ENCODE measurements at regions not wholly inside any gene's neighbourhood (a gene's known extent, or its start where the extent isn't known, plus 50 kb on each side); places are given as distances from the start of the nearest gene placed in this dataset.

DNA sequence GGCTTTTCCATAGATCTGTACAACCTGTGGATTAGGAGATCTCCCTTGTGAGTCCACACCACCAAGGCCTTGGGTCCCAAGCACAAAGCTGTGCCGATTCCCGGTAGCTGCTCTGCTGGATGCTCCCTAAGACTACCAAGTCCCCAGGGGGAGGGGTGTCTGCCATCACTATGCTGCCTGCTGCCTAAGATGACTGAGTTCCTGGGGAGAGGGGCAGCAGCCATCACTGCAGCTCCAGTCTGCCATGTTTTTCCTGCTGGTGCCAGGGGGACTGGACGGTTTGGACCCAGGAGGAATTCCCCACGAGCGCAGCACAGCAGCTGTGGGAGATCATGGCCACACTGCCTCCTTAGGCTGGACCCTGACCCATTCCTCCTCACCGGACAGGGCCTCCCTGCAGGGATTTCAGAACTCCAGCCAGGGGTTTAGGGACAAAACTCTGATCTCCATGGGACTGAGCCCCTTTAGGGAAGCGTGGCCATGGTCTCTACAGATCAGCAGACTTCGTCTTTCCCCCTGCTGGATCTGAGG is 1049.8 kb downstream of the SORCS1 start:
- no peak overlapping the region for H2BK5ac ChIP-seq (ENCODE audit: low read depth, low read length, poor library complexity)
- no peak overlapping the region for H2AK5ac ChIP-seq (ENCODE audit: low read length)
- no peak overlapping the region for H3K4me2 ChIP-seq (ENCODE audit: low read length)

DNA sequence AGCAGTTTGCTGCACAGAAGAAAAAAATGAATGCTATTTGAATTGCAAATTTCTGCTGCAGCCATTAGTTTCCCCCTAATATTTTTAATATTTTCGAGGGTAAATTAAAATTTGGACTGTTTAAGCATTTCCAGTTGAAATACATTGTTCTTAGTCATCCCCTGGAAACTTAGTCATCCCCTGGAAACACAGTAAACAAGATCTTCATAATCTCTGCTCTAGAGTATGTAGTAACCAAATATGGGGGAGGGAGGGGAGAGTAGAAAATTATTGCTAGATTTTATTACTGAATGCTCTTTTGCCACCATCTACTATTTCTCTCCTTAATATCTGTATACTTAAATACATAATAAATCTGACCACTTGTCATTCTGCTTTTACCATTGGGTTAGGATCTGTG is 1053.3 kb downstream of the SORCS1 start:
- Histone ChIP-seq H3K9me3 (ENCODE audit: insufficient read depth, low read depth, low read length) (no peaks in the 10 kb centered on the region), H3K79me1 (ENCODE audit: low read length) (no peaks in the 10 kb centered on the region), H4K8ac (ENCODE audit: low read depth, low read length) (no peak overlapping the region), H3K9ac (ENCODE audit: low read length) (no peak overlapping the region), H2AFZ (ENCODE audit: insufficient read depth, low read length, poor library complexity) (no peak overlapping the region), H3K27me3 (ENCODE audit: insufficient read depth, low read length) (no peaks in the 10 kb centered on the region), H3K4me3 (ENCODE audit: low read depth, low read length) (no peak overlapping the region), H2AK5ac (ENCODE audit: low read length) (no peak overlapping the region), H3K79me2 (ENCODE audit: control insufficient read depth, insufficient read depth, low read length, poor library complexity) (no peaks in the 10 kb centered on the region), H3K4me1 (ENCODE audit: control insufficient read depth in 1 of 2, insufficient read depth in 2 of 2, low read length in 2 of 2) (no peaks in the 10 kb centered on the region), H3K36me3 (ENCODE audit: control insufficient read depth in 1 of 2, insufficient read depth in 2 of 2, low read length in 2 of 2) (no peaks in the 10 kb centered on the region), H2BK120ac (ENCODE audit: insufficient read depth, low read length, poor library complexity) (no peak overlapping the region), H3K27ac (ENCODE audit: low read depth, low read length) (no peak overlapping the region), H4K12ac (ENCODE audit: low read depth, low read length) (no peak overlapping the region), H3K14ac (ENCODE audit: low read length) (no peak overlapping the region), H3K4ac (ENCODE audit: low read depth, low read length) (no peak overlapping the region), H2BK5ac (ENCODE audit: low read depth, low read length, poor library complexity) (no peak overlapping the region), H3K4me2 (ENCODE audit: low read length) (no peak overlapping the region), H4K91ac (ENCODE audit: low read depth, low read length) (no peak overlapping the region), H2BK12ac (ENCODE audit: low read length) (no peak overlapping the region), H3K18ac (ENCODE audit: low read length) (no peak overlapping the region), H3K23ac (ENCODE audit: low read length) (no peak overlapping the region)
- peak in 1 of 2 donors; percentile 7 for DNase-seq
- no CpG with 5 or more reads among the region's 1 CpG for WGBS (ENCODE audit: extremely low coverage, insufficient coverage, insufficient read length)

More for the DNA sequence above, 1049.8 kb downstream of the SORCS1 start:
- Histone ChIP-seq H3K36me3 (ENCODE audit: control insufficient read depth in 1 of 2, insufficient read depth in 2 of 2, low read length in 2 of 2) (no peaks in the 10 kb centered on the region), H2AFZ (ENCODE audit: insufficient read depth, low read length, poor library complexity) (no peak overlapping the region), H3K9ac (ENCODE audit: low read length) (no peak overlapping the region), H4K12ac (ENCODE audit: low read depth, low read length) (no peak overlapping the region), H3K4me1 (ENCODE audit: control insufficient read depth in 1 of 2, insufficient read depth in 2 of 2, low read length in 2 of 2) (no peaks in the 10 kb centered on the region), H3K23ac (ENCODE audit: low read length) (no peak overlapping the region), H2BK12ac (ENCODE audit: low read length) (no peak overlapping the region), H3K79me2 (ENCODE audit: control insufficient read depth, insufficient read depth, low read length, poor library complexity) (no peaks in the 10 kb centered on the region), H3K4ac (ENCODE audit: low read depth, low read length) (no peak overlapping the region), H3K27me3 (ENCODE audit: insufficient read depth, low read length) (no peaks in the 10 kb centered on the region), H3K18ac (ENCODE audit: low read length) (no peak overlapping the region), H3K14ac (ENCODE audit: low read length) (no peak overlapping the region), H4K91ac (ENCODE audit: low read depth, low read length) (no peak overlapping the region), H3K9me3 (ENCODE audit: insufficient read depth, low read depth, low read length) (no peaks in the 10 kb centered on the region), H3K27ac (ENCODE audit: low read depth, low read length) (no peak overlapping the region), H2BK120ac (ENCODE audit: insufficient read depth, low read length, poor library complexity) (no peak overlapping the region), H3K79me1 (ENCODE audit: low read length) (no peaks in the 10 kb centered on the region), H4K8ac (ENCODE audit: low read depth, low read length) (no peak overlapping the region), H3K4me3 (ENCODE audit: low read depth, low read length) (no peak overlapping the region)
- no CpG with 5 or more reads among the region's 8 CpGs for WGBS (ENCODE audit: extremely low coverage, insufficient coverage, insufficient read length)
- DNase-seq: no peak

DNA sequence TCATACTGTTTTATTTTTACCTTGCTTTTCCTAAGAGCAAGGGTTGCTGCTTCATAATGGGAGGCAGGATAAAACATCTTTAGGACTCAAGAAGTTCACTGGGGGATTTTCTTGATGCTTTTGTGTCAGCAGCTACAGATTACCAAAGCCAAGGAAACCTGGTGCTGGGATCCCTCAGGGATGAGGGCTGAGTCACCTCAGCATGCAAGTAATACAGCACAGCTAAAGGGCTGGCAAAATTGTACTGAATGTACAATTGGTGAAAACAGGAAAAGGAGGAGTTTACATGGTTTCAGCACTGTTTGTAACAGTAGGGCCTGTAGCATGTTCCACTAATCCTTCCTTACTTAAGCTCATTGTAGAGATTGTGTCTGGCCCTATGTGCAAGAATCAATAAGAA is 1056.8 kb downstream of the SORCS1 start:
- Histone ChIP-seq H3K4me1 (ENCODE audit: control insufficient read depth in 1 of 2, insufficient read depth in 2 of 2, low read length in 2 of 2) (no peaks in the 10 kb centered on the region), H3K9ac (ENCODE audit: low read length) (no peak overlapping the region), H2BK5ac (ENCODE audit: low read depth, low read length, poor library complexity) (no peak overlapping the region), H3K36me3 (ENCODE audit: control insufficient read depth in 1 of 2, insufficient read depth in 2 of 2, low read length in 2 of 2) (no peaks in the 10 kb centered on the region), H3K18ac (ENCODE audit: low read length) (no peak overlapping the region), H3K79me1 (ENCODE audit: low read length) (no peaks in the 10 kb centered on the region), H4K91ac (ENCODE audit: low read depth, low read length) (no peak overlapping the region), H4K8ac (ENCODE audit: low read depth, low read length) (no peak overlapping the region), H3K9me3 (ENCODE audit: insufficient read depth, low read depth, low read length) (no peaks in the 10 kb centered on the region), H3K4ac (ENCODE audit: low read depth, low read length) (no peak overlapping the region), H3K27me3 (ENCODE audit: insufficient read depth, low read length) (no peaks in the 10 kb centered on the region), H3K14ac (ENCODE audit: low read length) (no peak overlapping the region), H4K12ac (ENCODE audit: low read depth, low read length) (no peak overlapping the region), H2BK120ac (ENCODE audit: insufficient read depth, low read length, poor library complexity) (no peak overlapping the region), H2BK12ac (ENCODE audit: low read length) (no peak overlapping the region), H3K23ac (ENCODE audit: low read length) (no peak overlapping the region), H3K4me3 (ENCODE audit: low read depth, low read length) (no peak overlapping the region), H3K4me2 (ENCODE audit: low read length) (no peak overlapping the region), H3K27ac (ENCODE audit: low read depth, low read length) (no peak overlapping the region), H2AK5ac (ENCODE audit: low read length) (no peak overlapping the region), H3K79me2 (ENCODE audit: control insufficient read depth, insufficient read depth, low read length, poor library complexity) (no peaks in the 10 kb centered on the region), H2AFZ (ENCODE audit: insufficient read depth, low read length, poor library complexity) (no peak overlapping the region)
- DNase-seq: no peak

DNA sequence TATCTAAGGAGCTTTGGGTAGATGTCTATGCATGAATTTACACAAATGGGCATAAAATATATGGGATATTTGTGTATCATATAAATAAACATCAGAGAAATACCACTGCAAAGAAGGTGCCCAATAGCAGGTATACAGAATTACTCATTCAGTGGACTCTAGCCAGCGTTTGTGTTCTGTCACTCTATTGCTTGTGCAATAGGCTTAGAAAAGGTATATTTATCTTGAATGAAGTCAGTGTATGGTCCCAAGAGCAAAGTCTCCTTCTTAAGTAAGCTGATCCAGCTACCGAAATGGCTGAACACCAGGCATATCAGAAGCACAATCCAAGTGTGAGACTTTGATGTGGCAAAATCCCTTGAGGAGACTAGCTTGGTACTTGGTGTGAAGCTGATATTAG is 1058.4 kb downstream of the SORCS1 start:
- Histone ChIP-seq H2AK5ac (ENCODE audit: low read length) (no peak overlapping the region), H3K9ac (ENCODE audit: low read length) (no peak overlapping the region), H3K14ac (ENCODE audit: low read length) (no peak overlapping the region), H4K91ac (ENCODE audit: low read depth, low read length) (no peak overlapping the region), H3K79me1 (ENCODE audit: low read length) (no peaks in the 10 kb centered on the region), H3K4ac (ENCODE audit: low read depth, low read length) (no peak overlapping the region), H3K79me2 (ENCODE audit: control insufficient read depth, insufficient read depth, low read length, poor library complexity) (no peaks in the 10 kb centered on the region), H2BK120ac (ENCODE audit: insufficient read depth, low read length, poor library complexity) (no peak overlapping the region), H3K4me2 (ENCODE audit: low read length) (no peak overlapping the region), H4K8ac (ENCODE audit: low read depth, low read length) (no peak overlapping the region), H3K23ac (ENCODE audit: low read length) (no peak overlapping the region), H2BK5ac (ENCODE audit: low read depth, low read length, poor library complexity) (no peak overlapping the region), H2AFZ (ENCODE audit: insufficient read depth, low read length, poor library complexity) (no peak overlapping the region), H3K4me1 (ENCODE audit: control insufficient read depth in 1 of 2, insufficient read depth in 2 of 2, low read length in 2 of 2) (no peaks in the 10 kb centered on the region), H3K18ac (ENCODE audit: low read length) (no peak overlapping the region), H3K4me3 (ENCODE audit: low read depth, low read length) (no peak overlapping the region), H3K9me3 (ENCODE audit: insufficient read depth, low read depth, low read length) (no peaks in the 10 kb centered on the region), H3K27ac (ENCODE audit: low read depth, low read length) (no peak overlapping the region), H4K12ac (ENCODE audit: low read depth, low read length) (no peak overlapping the region), H3K36me3 (ENCODE audit: control insufficient read depth in 1 of 2, insufficient read depth in 2 of 2, low read length in 2 of 2) (no peaks in the 10 kb centered on the region), H2BK12ac (ENCODE audit: low read length) (no peak overlapping the region), H3K27me3 (ENCODE audit: insufficient read depth, low read length) (no peaks in the 10 kb centered on the region)
- no peak for DNase-seq
- no CpG with 5 or more reads among the region's 2 CpGs for WGBS (ENCODE audit: extremely low coverage, insufficient coverage, insufficient read length)

Data from trophoblast cell (in vitro differentiated cells and primary cell).